ENCODE measurements at regions not wholly inside any gene's neighbourhood (a gene's known extent, or its start where the extent isn't known, plus 50 kb on each side); places are given as distances from the start of the nearest gene placed in this dataset.
"Not testable (repeated sequence)": the region's sequence is repeated elsewhere in the genome, so short reads cannot be mapped to it uniquely, and the experiment has no call there.

- H3K27ac ChIP-seq; H3K36me3 ChIP-seq (ENCODE audit: control insufficient read depth, insufficient read depth, low read length); H3K4me1 ChIP-seq; H3K27me3 ChIP-seq (ENCODE audit: control insufficient read depth, insufficient read depth, low read length); H3K4me2 ChIP-seq (ENCODE audit: low read length); H3K79me2 ChIP-seq; H3K9me3 ChIP-seq (ENCODE audit: control insufficient read depth, low read length); H3K4me3 ChIP-seq (ENCODE audit: low read depth, low read length); H3K9ac ChIP-seq; H2AFZ ChIP-seq: not testable (repeated sequence)
Measured at GRCh38 chr21:5107637-5108036, 5413.7 kb upstream of the TPTE start.

GRCh38 chr21:5108048-5108775 lies 5413.2 kb upstream of the TPTE start:
- not testable (repeated sequence) for H3K4me3 ChIP-seq (ENCODE audit: low read depth, low read length); H3K4me1 ChIP-seq; H3K9ac ChIP-seq; H3K36me3 ChIP-seq (ENCODE audit: control insufficient read depth, insufficient read depth, low read length); H3K27me3 ChIP-seq (ENCODE audit: control insufficient read depth, insufficient read depth, low read length); H2AFZ ChIP-seq; H3K27ac ChIP-seq; H3K79me2 ChIP-seq; H3K4me2 ChIP-seq (ENCODE audit: low read length); H3K9me3 ChIP-seq (ENCODE audit: control insufficient read depth, low read length)

- H3K36me3 ChIP-seq (ENCODE audit: control insufficient read depth, insufficient read depth, low read length); H3K4me2 ChIP-seq (ENCODE audit: low read length); H3K4me1 ChIP-seq; H2AFZ ChIP-seq; H3K79me2 ChIP-seq; H3K4me3 ChIP-seq (ENCODE audit: low read depth, low read length); H3K27ac ChIP-seq; H3K27me3 ChIP-seq (ENCODE audit: control insufficient read depth, insufficient read depth, low read length); H3K9me3 ChIP-seq (ENCODE audit: control insufficient read depth, low read length); H3K9ac ChIP-seq: not testable (repeated sequence)
Measured at GRCh38 chr21:5111197-5111596, 5410.2 kb upstream of the TPTE start.

GRCh38 chr21:5113092-5113491 lies 5408.3 kb upstream of the TPTE start:
- H3K27ac ChIP-seq; H3K4me1 ChIP-seq; H2AFZ ChIP-seq; H3K79me2 ChIP-seq; H3K9ac ChIP-seq; H3K36me3 ChIP-seq (ENCODE audit: control insufficient read depth, insufficient read depth, low read length); H3K4me3 ChIP-seq (ENCODE audit: low read depth, low read length); H3K27me3 ChIP-seq (ENCODE audit: control insufficient read depth, insufficient read depth, low read length); H3K4me2 ChIP-seq (ENCODE audit: low read length); H3K9me3 ChIP-seq (ENCODE audit: control insufficient read depth, low read length): not testable (repeated sequence)

- H3K4me1 ChIP-seq; H3K27me3 ChIP-seq (ENCODE audit: control insufficient read depth, insufficient read depth, low read length); H3K9me3 ChIP-seq (ENCODE audit: control insufficient read depth, low read length); H3K79me2 ChIP-seq; H3K36me3 ChIP-seq (ENCODE audit: control insufficient read depth, insufficient read depth, low read length); H3K4me2 ChIP-seq (ENCODE audit: low read length); H3K4me3 ChIP-seq (ENCODE audit: low read depth, low read length); H3K9ac ChIP-seq; H2AFZ ChIP-seq; H3K27ac ChIP-seq: not testable (repeated sequence)
Measured at GRCh38 chr21:5114468-5114867, 5406.9 kb upstream of the TPTE start.

GRCh38 chr21:5114893-5115645 lies 5406.3 kb upstream of the TPTE start:
- not testable (repeated sequence) for H2AFZ ChIP-seq; H3K9ac ChIP-seq; H3K4me3 ChIP-seq (ENCODE audit: low read depth, low read length); H3K36me3 ChIP-seq (ENCODE audit: control insufficient read depth, insufficient read depth, low read length); H3K4me2 ChIP-seq (ENCODE audit: low read length); H3K27me3 ChIP-seq (ENCODE audit: control insufficient read depth, insufficient read depth, low read length); H3K27ac ChIP-seq; H3K4me1 ChIP-seq; H3K79me2 ChIP-seq; H3K9me3 ChIP-seq (ENCODE audit: control insufficient read depth, low read length)

GRCh38 chr21:5115646-5116343 lies 5405.6 kb upstream of the TPTE start:
- not testable (repeated sequence) for H3K4me2 ChIP-seq (ENCODE audit: low read length); H3K27ac ChIP-seq; H3K4me1 ChIP-seq; H3K36me3 ChIP-seq (ENCODE audit: control insufficient read depth, insufficient read depth, low read length); H2AFZ ChIP-seq; H3K79me2 ChIP-seq; H3K4me3 ChIP-seq (ENCODE audit: low read depth, low read length); H3K9me3 ChIP-seq (ENCODE audit: control insufficient read depth, low read length); H3K9ac ChIP-seq; H3K27me3 ChIP-seq (ENCODE audit: control insufficient read depth, insufficient read depth, low read length)

- H3K4me3 ChIP-seq (ENCODE audit: low read depth, low read length); H3K9me3 ChIP-seq (ENCODE audit: control insufficient read depth, low read length); H2AFZ ChIP-seq; H3K4me2 ChIP-seq (ENCODE audit: low read length); H3K27me3 ChIP-seq (ENCODE audit: control insufficient read depth, insufficient read depth, low read length); H3K36me3 ChIP-seq (ENCODE audit: control insufficient read depth, insufficient read depth, low read length); H3K27ac ChIP-seq; H3K4me1 ChIP-seq; H3K79me2 ChIP-seq; H3K9ac ChIP-seq: not testable (repeated sequence)
Measured at GRCh38 chr21:5116344-5117123, 5404.8 kb upstream of the TPTE start.

GRCh38 chr21:5117135-5117534 lies 5404.2 kb upstream of the TPTE start:
- not testable (repeated sequence) for H3K9me3 ChIP-seq (ENCODE audit: control insufficient read depth, low read length); H3K4me3 ChIP-seq (ENCODE audit: low read depth, low read length); H3K4me2 ChIP-seq (ENCODE audit: low read length); H3K27me3 ChIP-seq (ENCODE audit: control insufficient read depth, insufficient read depth, low read length); H2AFZ ChIP-seq; H3K27ac ChIP-seq; H3K4me1 ChIP-seq; H3K36me3 ChIP-seq (ENCODE audit: control insufficient read depth, insufficient read depth, low read length); H3K9ac ChIP-seq; H3K79me2 ChIP-seq

- H2AFZ ChIP-seq; H3K27ac ChIP-seq; H3K36me3 ChIP-seq (ENCODE audit: control insufficient read depth, insufficient read depth, low read length); H3K79me2 ChIP-seq; H3K4me1 ChIP-seq; H3K9ac ChIP-seq; H3K9me3 ChIP-seq (ENCODE audit: control insufficient read depth, low read length); H3K4me2 ChIP-seq (ENCODE audit: low read length); H3K27me3 ChIP-seq (ENCODE audit: control insufficient read depth, insufficient read depth, low read length); H3K4me3 ChIP-seq (ENCODE audit: low read depth, low read length): not testable (repeated sequence)
Measured at GRCh38 chr21:5117666-5118295, 5403.6 kb upstream of the TPTE start.
